ENCODE measurements at regions not wholly inside any gene's neighbourhood (a gene's known extent, or its start where the extent isn't known, plus 50 kb on each side); places are given as distances from the start of the nearest gene placed in this dataset.

DNA sequence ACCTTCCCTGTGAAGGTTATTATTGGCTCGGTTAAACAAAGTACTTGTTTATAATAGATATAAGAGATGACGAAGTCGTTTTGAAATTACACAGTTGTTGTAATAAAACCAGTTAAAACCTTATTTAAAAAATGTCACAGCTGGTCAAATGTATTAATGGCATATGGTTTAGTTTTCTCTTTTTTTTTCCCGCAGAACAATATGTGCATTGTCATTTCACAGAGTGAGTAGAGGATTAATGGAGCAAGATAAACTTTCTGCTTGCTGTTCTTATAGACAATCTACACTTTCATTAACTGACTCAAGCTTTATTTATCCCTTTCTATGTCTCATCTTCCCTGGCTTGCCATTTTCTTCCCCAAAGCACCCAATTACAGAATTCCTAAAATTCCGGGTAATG lies 404.3 kb upstream of the NPVF start:
- H3K27ac ChIP-seq (ENCODE audit: low read length): no peak overlapping the region
- H3K9me3 ChIP-seq (ENCODE audit: control insufficient read depth, low read depth, low read length): no peaks in the 10 kb centered on the region
- no peaks in the 10 kb centered on the region for H3K36me3 ChIP-seq (ENCODE audit: control insufficient read depth, low read depth, low read length)
- no peak overlapping the region for H3K4me3 ChIP-seq (ENCODE audit: low read length)
- no peaks in the 10 kb centered on the region for H3K27me3 ChIP-seq (ENCODE audit: control insufficient read depth, insufficient read depth, low read length)
- H3K4me1 ChIP-seq (ENCODE audit: control insufficient read depth, low read depth, low read length): peaks cover 5% of the 10 kb centered on the region
- H3K9ac ChIP-seq (ENCODE audit: low read length): no peak overlapping the region

DNA sequence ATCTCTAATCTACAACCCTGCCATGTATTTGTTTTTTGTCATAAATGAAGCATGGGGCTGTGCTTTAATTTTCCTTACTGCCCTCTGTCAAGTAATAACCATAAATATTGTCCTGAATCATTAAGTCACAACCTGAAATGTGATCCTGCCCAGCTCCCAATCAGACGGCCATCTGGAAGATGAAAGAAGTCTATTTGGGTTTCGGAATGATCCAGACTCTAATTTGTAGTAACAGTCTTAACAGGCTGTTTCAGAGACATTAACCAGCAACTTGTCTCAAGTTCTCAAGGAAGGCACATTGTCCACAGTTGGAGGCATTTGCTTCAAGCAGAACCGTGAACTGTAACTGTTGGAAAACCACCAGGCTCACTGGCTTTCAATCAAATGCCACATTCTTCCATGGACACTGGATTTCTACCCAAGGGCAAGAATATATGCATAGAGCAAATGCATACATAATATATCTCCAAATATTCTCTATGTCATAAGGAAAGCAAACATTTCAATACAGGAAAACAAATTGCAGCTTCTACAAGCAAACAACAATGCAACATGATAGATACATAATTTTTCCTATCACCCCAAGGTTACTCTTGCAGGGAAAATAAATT lies 405.2 kb upstream of the NPVF start:
- no peak overlapping the region for H3K4me3 ChIP-seq (ENCODE audit: low read length)
- no peaks in the 10 kb centered on the region for H3K36me3 ChIP-seq (ENCODE audit: control insufficient read depth, low read depth, low read length)
- no peaks in the 10 kb centered on the region for H3K4me1 ChIP-seq (ENCODE audit: control insufficient read depth, low read depth, low read length)
- no peaks in the 10 kb centered on the region for H3K27me3 ChIP-seq (ENCODE audit: control insufficient read depth, insufficient read depth, low read length)
- H3K27ac ChIP-seq (ENCODE audit: low read length): no peak overlapping the region
- no peak overlapping the region for H3K9ac ChIP-seq (ENCODE audit: low read length)
- no peaks in the 10 kb centered on the region for H3K9me3 ChIP-seq (ENCODE audit: control insufficient read depth, low read depth, low read length)

- no peak overlapping the region for H3K9ac ChIP-seq (ENCODE audit: low read length)
- no peaks in the 10 kb centered on the region for H3K4me1 ChIP-seq (ENCODE audit: control insufficient read depth, low read depth, low read length)
- no peaks in the 10 kb centered on the region for H3K36me3 ChIP-seq (ENCODE audit: control insufficient read depth, low read depth, low read length)
- H3K4me3 ChIP-seq (ENCODE audit: low read length): no peak overlapping the region
- no peak overlapping the region for H3K27ac ChIP-seq (ENCODE audit: low read length)
- H3K27me3 ChIP-seq (ENCODE audit: control insufficient read depth, insufficient read depth, low read length): no peaks in the 10 kb centered on the region
- no peaks in the 10 kb centered on the region for H3K9me3 ChIP-seq (ENCODE audit: control insufficient read depth, low read depth, low read length)
These were observed 407.9 kb upstream of the NPVF start for GRCh38 chr7:25636168-25636567.

DNA sequence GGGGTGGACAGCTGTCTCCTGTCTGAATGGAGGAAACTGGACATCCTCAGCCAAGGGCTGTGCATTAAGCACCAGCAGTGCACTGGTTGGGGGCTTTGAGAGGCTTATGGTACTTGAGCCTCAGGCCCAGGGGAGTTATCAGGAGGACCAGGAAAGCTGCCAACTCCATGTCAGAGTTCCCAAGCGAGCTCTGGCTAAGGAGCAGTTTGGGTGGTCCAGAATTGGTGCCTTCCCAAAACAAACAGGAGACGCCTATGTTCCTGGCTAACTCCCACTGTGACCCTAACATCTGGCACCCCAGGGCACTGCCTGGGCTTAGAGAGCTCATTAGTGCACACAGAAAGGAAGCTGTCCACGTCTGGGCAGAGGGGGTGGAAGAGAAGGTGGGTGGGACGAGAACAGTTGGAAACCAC lies 408.6 kb upstream of the NPVF start:
- no peaks in the 10 kb centered on the region for H3K36me3 ChIP-seq (ENCODE audit: control insufficient read depth, low read depth, low read length)
- H3K27me3 ChIP-seq (ENCODE audit: control insufficient read depth, insufficient read depth, low read length): no peaks in the 10 kb centered on the region
- no peak overlapping the region for H3K27ac ChIP-seq (ENCODE audit: low read length)
- H3K9me3 ChIP-seq (ENCODE audit: control insufficient read depth, low read depth, low read length): no peaks in the 10 kb centered on the region
- H3K4me1 ChIP-seq (ENCODE audit: control insufficient read depth, low read depth, low read length): no peaks in the 10 kb centered on the region
- H3K9ac ChIP-seq (ENCODE audit: low read length): no peak overlapping the region
- no peak overlapping the region for H3K4me3 ChIP-seq (ENCODE audit: low read length)

DNA sequence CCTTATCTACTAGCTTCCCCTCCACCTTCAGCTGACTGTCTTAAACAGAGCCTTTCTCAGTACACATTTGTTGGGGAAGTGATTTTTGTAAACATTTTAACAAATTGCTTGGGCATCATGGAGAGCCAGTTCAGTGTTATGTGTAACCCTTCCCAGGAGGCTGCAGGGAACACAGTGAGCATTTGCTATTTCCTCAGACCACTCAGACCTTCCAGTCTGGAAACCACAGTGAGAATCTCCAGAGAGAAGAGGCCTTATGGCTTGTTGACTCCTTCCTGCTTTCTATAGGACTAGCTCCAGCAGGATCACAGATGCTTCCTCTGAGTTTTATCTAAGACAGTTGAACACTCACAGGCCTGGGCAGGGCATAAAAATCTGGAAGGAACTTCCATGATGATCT lies 409.8 kb upstream of the NPVF start:
- Histone ChIP-seq H3K9me3 (ENCODE audit: control insufficient read depth, low read depth, low read length) (no peaks in the 10 kb centered on the region), H3K27me3 (ENCODE audit: control insufficient read depth, insufficient read depth, low read length) (no peaks in the 10 kb centered on the region), H3K4me1 (ENCODE audit: control insufficient read depth, low read depth, low read length) (no peaks in the 10 kb centered on the region), H3K4me3 (ENCODE audit: low read length) (no peak overlapping the region), H3K9ac (ENCODE audit: low read length) (no peak overlapping the region), H3K36me3 (ENCODE audit: control insufficient read depth, low read depth, low read length) (no peaks in the 10 kb centered on the region), H3K27ac (ENCODE audit: low read length) (no peak overlapping the region)

DNA sequence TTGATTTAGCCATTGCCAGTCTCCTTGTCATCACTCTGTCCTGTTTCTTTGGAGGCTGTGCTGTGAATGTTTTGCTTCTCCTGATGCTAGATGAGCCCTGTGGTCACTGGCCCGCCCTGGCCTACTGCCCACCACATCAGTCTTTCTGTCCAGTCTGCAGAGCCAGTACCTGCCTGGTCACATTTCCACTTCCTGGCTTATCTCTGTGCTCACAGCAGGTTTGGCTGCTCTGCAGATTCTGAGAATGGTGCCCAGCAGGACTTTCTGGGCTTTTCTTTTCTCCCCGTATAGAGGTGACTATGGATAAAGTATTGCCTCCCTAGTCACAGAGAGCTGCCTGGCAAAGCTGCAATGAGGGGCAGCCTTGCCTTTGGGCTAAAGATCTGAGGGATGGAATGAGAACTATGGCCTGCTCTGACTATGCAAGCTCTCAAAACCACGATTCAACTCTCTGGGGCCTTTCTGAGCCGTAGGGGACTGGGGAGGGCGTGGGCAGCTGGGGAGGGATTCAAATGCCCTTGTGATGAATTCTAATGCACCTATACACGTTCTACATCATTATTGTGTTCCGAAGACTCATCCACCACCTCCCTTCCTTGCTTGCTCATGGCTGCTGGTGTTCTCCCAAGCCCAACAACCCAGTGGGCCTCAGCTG lies 410.4 kb upstream of the NPVF start:
- H3K9ac ChIP-seq (ENCODE audit: low read length): no peak overlapping the region
- H3K4me1 ChIP-seq (ENCODE audit: control insufficient read depth, low read depth, low read length): no peaks in the 10 kb centered on the region
- no peaks in the 10 kb centered on the region for H3K9me3 ChIP-seq (ENCODE audit: control insufficient read depth, low read depth, low read length)
- H3K27ac ChIP-seq (ENCODE audit: low read length): no peak overlapping the region
- no peak overlapping the region for H3K4me3 ChIP-seq (ENCODE audit: low read length)
- H3K36me3 ChIP-seq (ENCODE audit: control insufficient read depth, low read depth, low read length): no peaks in the 10 kb centered on the region
- H3K27me3 ChIP-seq (ENCODE audit: control insufficient read depth, insufficient read depth, low read length): no peaks in the 10 kb centered on the region

DNA sequence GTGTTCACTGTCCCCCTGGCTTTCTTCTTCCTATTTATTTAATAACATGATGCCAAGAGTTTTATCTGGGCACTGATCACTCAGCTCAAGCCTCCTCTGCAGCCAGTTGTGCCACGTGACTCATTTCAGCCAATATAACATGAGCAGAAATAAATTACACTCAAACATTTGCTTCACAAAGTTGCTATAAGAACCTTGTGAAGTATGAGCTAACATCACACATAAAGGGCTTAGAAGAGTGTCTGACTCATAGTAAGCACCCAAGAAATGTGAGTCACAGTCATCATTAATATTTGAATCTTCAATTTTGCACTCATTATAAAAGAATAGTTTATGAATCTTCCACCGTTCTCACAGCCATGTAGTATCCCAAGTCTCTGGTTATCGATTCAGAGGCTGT lies 414.6 kb upstream of the NPVF start:
- H3K4me1 ChIP-seq (ENCODE audit: control insufficient read depth, low read depth, low read length): no peaks in the 10 kb centered on the region
- H3K4me3 ChIP-seq (ENCODE audit: low read length): no peak overlapping the region
- no peaks in the 10 kb centered on the region for H3K9me3 ChIP-seq (ENCODE audit: control insufficient read depth, low read depth, low read length)
- H3K27ac ChIP-seq (ENCODE audit: low read length): no peak overlapping the region
- no peaks in the 10 kb centered on the region for H3K27me3 ChIP-seq (ENCODE audit: control insufficient read depth, insufficient read depth, low read length)
- H3K9ac ChIP-seq (ENCODE audit: low read length): no peak overlapping the region
- no peaks in the 10 kb centered on the region for H3K36me3 ChIP-seq (ENCODE audit: control insufficient read depth, low read depth, low read length)

DNA sequence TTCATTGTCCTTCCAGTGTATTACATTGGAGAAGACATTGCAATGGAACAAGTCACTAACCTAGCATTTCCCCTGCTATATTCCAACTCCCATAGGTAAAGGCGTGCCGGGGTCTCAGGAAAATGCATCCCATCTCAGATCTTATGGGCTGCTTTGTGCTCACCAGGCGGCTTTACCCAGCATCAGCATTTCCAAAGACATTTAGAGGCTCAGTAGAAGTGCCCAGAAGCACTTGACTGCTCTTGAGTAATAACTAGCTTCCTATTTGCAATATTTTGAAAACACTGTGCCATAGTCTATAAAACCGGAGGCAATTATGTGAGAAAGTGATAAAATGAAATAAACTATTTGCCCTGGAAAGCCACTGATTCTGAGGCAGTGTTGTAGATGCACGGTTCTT lies 415.0 kb upstream of the NPVF start:
- Histone ChIP-seq H3K27me3 (ENCODE audit: control insufficient read depth, insufficient read depth, low read length) (no peaks in the 10 kb centered on the region), H3K27ac (ENCODE audit: low read length) (no peak overlapping the region), H3K4me3 (ENCODE audit: low read length) (no peak overlapping the region), H3K4me1 (ENCODE audit: control insufficient read depth, low read depth, low read length) (no peaks in the 10 kb centered on the region), H3K9me3 (ENCODE audit: control insufficient read depth, low read depth, low read length) (no peaks in the 10 kb centered on the region), H3K36me3 (ENCODE audit: control insufficient read depth, low read depth, low read length) (no peaks in the 10 kb centered on the region), H3K9ac (ENCODE audit: low read length) (no peak overlapping the region)

DNA sequence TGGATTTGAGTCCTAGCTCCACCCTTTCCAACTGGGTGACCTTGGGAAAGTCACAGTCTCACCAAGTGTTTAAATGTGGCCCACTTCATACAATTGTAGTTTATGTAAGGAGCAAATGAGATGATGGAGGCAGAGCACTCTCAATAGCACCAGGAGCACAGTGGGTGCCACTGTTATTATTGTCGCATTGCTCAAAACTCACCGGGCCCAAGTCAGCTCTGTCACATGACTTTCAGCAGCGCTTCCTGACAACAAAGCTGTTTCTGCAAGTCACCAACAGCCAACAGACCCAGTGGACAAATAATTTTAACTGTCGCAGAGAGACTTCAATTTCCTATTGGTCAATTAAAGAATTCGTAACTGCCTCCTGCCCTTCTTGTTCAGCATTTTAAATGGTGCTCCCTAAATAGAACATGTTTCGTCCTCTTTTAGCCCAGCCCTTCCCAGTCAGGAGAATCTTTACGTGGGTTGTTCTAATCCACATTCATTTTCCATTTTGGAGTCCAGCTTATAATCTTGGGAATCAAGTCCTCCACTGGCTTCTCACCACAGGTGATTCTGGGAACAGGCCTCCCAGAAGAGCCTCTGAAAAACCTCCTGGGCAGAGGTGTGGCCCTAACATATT lies 415.6 kb upstream of the NPVF start:
- Histone ChIP-seq H3K4me3 (ENCODE audit: low read length) (no peak overlapping the region), H3K4me1 (ENCODE audit: control insufficient read depth, low read depth, low read length) (no peaks in the 10 kb centered on the region), H3K9ac (ENCODE audit: low read length) (no peak overlapping the region), H3K27me3 (ENCODE audit: control insufficient read depth, insufficient read depth, low read length) (no peaks in the 10 kb centered on the region), H3K27ac (ENCODE audit: low read length) (no peak overlapping the region), H3K36me3 (ENCODE audit: control insufficient read depth, low read depth, low read length) (no peaks in the 10 kb centered on the region), H3K9me3 (ENCODE audit: control insufficient read depth, low read depth, low read length) (no peaks in the 10 kb centered on the region)

DNA sequence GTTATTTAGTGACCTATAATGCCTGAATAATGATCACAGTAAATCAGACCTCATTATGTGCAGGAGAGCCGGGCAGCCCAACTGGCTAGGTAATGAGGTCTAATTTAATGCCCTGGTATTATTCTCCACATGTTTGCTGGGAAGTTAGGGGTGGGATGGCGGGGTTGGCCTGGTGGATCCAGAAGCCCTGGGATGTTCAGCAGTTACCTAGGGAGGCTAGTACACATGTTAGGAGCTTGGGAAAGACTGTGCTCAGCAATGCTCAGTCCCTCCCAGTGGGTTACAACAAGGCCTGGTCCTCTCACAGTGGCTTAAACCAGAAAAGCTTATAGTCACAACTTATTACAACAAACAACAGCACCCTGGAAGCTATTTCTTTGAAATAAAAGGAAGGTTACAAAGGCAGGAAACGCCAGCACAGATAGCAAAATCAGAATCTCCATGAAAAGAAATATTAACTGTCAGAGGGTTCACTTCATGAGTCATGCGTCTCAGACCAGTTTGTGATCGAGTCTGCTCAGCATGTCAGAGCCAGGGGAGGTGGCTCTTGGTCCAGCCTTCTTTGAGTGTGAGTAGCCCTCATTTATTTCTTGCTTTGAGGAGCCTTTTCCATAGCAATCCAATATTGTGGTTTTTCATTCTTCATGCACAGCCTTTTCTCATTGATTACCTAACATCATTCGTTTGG lies 418.6 kb upstream of the NPVF start:
- H3K9me3 ChIP-seq (ENCODE audit: control insufficient read depth, low read depth, low read length): no peaks in the 10 kb centered on the region
- H3K27me3 ChIP-seq (ENCODE audit: control insufficient read depth, insufficient read depth, low read length): no peaks in the 10 kb centered on the region
- H3K27ac ChIP-seq (ENCODE audit: low read length): no peak overlapping the region
- no peaks in the 10 kb centered on the region for H3K36me3 ChIP-seq (ENCODE audit: control insufficient read depth, low read depth, low read length)
- no peak overlapping the region for H3K4me3 ChIP-seq (ENCODE audit: low read length)
- H3K4me1 ChIP-seq (ENCODE audit: control insufficient read depth, low read depth, low read length): no peaks in the 10 kb centered on the region
- no peak overlapping the region for H3K9ac ChIP-seq (ENCODE audit: low read length)

DNA sequence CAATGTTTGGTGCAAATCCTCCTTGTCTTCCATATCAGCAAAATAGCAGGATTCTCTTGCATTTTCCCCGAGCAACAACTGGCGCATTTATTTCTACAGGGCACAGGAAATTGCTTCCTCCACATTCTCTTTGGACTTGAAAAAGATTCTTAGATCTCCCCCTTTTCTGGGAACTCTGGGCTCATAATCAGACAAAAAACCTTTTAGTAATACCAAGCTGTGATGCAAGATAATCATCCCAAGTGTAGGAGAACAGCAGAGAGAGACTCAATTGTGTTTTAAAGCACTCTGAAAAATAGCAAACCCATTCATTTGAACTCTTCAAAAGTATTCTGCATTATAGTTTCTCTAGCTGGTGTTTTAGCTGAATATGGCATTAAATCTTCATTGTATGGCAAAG lies 419.6 kb upstream of the NPVF start:
- H3K36me3 ChIP-seq (ENCODE audit: control insufficient read depth, low read depth, low read length): no peaks in the 10 kb centered on the region
- no peaks in the 10 kb centered on the region for H3K4me1 ChIP-seq (ENCODE audit: control insufficient read depth, low read depth, low read length)
- no peak overlapping the region for H3K4me3 ChIP-seq (ENCODE audit: low read length)
- no peak overlapping the region for H3K9ac ChIP-seq (ENCODE audit: low read length)
- H3K9me3 ChIP-seq (ENCODE audit: control insufficient read depth, low read depth, low read length): no peaks in the 10 kb centered on the region
- H3K27me3 ChIP-seq (ENCODE audit: control insufficient read depth, insufficient read depth, low read length): no peaks in the 10 kb centered on the region
- no peak overlapping the region for H3K27ac ChIP-seq (ENCODE audit: low read length)
